Smooth muscle cell (in vitro differentiated cells): ENCODE measurements at regions not wholly inside any gene's neighbourhood (a gene's known extent, or its start where the extent isn't known, plus 50 kb on each side); places are given as distances from the start of the nearest gene placed in this dataset.

Experiments used
- DNase-seq: peaks from one replicate; lab custom pipeline; 2025; ENCODE audit not compliant: unreplicated experiment; lab: John Stamatoyannopoulos, UW
- H2AFZ ChIP-seq: fragments of 200-600 bp; sonication (generic); 2 replicates; pipeline ENCODE4 v1.6.0; 2016; ENCODE audit warnings: antibody characterized with exemption, low read depth, mild to moderate bottlenecking
- H3F3A ChIP-seq: fragments of 200-600 bp; sonication (generic); 2 replicates; pipeline ENCODE4 v1.6.0; 2017; ENCODE audit warnings: antibody characterized with exemption, low read depth
- H3K27ac ChIP-seq: fragments of 200-600 bp; sonication (generic); 2 replicates; pipeline ENCODE4 v1.5.1; 2016; ENCODE audit warnings: low read depth, mild to moderate bottlenecking
- H3K27me3 ChIP-seq: fragments of 200-600 bp; sonication (generic); 2 replicates; pipeline ENCODE4 v1.6.1; 2016; ENCODE audit warnings: low read depth, mild to moderate bottlenecking
- H3K36me3 ChIP-seq: fragments of 200-600 bp; sonication (generic); 2 replicates; pipeline ENCODE4 v1.5.1; 2016; ENCODE audit warnings: low read depth
- H3K4me1 ChIP-seq: fragments of 200-600 bp; sonication (generic); 2 replicates; pipeline ENCODE4 v1.5.1; 2016; ENCODE audit warnings: low read depth
- H3K4me2 ChIP-seq: fragments of 200-600 bp; sonication (generic); 2 replicates; pipeline ENCODE4 v1.6.0; 2016; ENCODE audit warnings: mild to moderate bottlenecking
- H3K4me3 ChIP-seq: fragments of 200-600 bp; sonication (generic); 2 replicates; pipeline ENCODE4 v1.5.1; 2016; ENCODE audit warnings: mild to moderate bottlenecking
- H3K79me2 ChIP-seq: fragments of 200-600 bp; sonication (generic); 2 replicates; pipeline ENCODE4 v1.6.0; 2016; ENCODE audit warnings: low read depth, mild to moderate bottlenecking
- H3K9ac ChIP-seq: fragments of 200-600 bp; sonication (generic); 2 replicates; pipeline ENCODE4 v1.6.0; 2016; ENCODE audit warnings: low read depth
- H3K9me3 ChIP-seq: fragments of 200-600 bp; sonication (generic); replicated peaks from 2 replicates; pipeline ENCODE4 v1.5.1; 2016; ENCODE audit warnings: low read depth
- H4K20me1 ChIP-seq: fragments of 200-600 bp; sonication (generic); 2 replicates; pipeline ENCODE4 v1.6.0; 2016; ENCODE audit warnings: low read depth
- WGBS: methylation state at CpG from one replicate; pipeline ENCODE4 v1.1.7; 2016; ENCODE audit warnings: low lambda C conversion rate; 5-methylcytosine and 5-hydroxymethylcytosine counted together
- TF ChIP-seq, protein P1 (sequence below): fragments of 200-600 bp; sonication (generic); IDR thresholded peaks from 2 replicates; pipeline ENCODE4 v1.5.1; 2017; ENCODE audit warnings: borderline replicate concordance, mild to moderate bottlenecking, antibody characterized with exemption; ENCODE audit not compliant: insufficient read depth, poor library complexity, severe bottlenecking

DNA sequence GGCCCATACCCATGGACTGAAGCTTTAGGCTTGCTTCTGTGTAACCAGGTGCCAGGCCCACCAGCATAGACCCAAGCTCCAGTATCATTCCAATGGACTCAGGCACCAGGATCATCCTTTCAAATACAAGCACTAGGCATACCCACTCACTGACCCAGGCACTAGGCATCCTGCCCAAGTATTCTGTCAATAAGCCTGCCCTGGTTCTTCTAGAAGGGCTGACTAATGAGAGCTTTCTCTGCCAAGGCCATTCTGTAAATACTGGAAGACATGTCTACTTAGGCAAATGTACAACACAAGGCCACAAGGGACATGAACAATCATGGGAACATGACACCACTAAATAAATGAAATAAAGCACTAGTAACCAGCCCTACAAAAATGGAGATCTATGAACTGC, 352.2 kb downstream of the FSCB start:
- Histone ChIP-seq H3K27me3 (no peaks in the 10 kb centered on the region), H3F3A (no peaks in the 10 kb centered on the region), H3K4me1 (no peaks in the 10 kb centered on the region), H3K27ac (no peak overlapping the region), H3K4me2 (no peak overlapping the region), H3K79me2 (no peaks in the 10 kb centered on the region), H2AFZ (no peak overlapping the region), H3K9me3 (no peaks in the 10 kb centered on the region), H3K9ac (no peak overlapping the region), H3K4me3 (no peak overlapping the region), H3K36me3 (no peaks in the 10 kb centered on the region), H4K20me1 (no peaks in the 10 kb centered on the region)
- TF ChIP-seq, protein P1, sequence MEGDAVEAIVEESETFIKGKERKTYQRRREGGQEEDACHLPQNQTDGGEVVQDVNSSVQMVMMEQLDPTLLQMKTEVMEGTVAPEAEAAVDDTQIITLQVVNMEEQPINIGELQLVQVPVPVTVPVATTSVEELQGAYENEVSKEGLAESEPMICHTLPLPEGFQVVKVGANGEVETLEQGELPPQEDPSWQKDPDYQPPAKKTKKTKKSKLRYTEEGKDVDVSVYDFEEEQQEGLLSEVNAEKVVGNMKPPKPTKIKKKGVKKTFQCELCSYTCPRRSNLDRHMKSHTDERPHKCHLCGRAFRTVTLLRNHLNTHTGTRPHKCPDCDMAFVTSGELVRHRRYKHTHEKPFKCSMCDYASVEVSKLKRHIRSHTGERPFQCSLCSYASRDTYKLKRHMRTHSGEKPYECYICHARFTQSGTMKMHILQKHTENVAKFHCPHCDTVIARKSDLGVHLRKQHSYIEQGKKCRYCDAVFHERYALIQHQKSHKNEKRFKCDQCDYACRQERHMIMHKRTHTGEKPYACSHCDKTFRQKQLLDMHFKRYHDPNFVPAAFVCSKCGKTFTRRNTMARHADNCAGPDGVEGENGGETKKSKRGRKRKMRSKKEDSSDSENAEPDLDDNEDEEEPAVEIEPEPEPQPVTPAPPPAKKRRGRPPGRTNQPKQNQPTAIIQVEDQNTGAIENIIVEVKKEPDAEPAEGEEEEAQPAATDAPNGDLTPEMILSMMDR = no peak
- no peak for DNase-seq

DNA sequence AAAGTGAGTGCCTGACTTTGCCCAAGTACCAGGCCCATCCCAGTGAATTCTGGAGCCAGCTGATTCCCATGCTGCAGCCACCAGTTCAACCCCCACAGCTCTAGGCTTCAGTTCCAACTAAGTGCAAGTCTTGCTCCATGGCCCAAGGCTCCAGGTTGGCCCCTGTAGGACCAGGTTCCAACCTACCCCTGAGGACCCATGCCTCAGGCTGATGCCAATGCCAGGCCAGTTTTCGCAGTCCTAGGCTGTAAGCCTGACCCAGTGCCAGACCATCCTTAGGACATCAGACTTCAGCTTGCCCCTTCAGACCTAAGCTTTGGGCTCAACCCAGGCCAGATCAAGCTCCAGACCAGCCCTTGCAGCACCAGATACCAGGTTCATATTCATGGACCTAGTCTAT, 352.6 kb downstream of the FSCB start:
- no peaks in the 10 kb centered on the region for H3K4me1 ChIP-seq
- H3F3A ChIP-seq = no peaks in the 10 kb centered on the region
- H3K36me3 ChIP-seq = no peaks in the 10 kb centered on the region
- no peak for DNase-seq
- no peak overlapping the region for H3K27ac ChIP-seq
- WGBS = 95% methylated on average over 1 of the region's 1 CpG
- no peaks in the 10 kb centered on the region for H3K27me3 ChIP-seq
- no peaks in the 10 kb centered on the region for H3K9me3 ChIP-seq
- TF ChIP-seq, protein P1 = no peak
- no peak overlapping the region for H3K4me2 ChIP-seq
- no peak overlapping the region for H3K4me3 ChIP-seq
- H3K79me2 ChIP-seq = no peaks in the 10 kb centered on the region
- no peaks in the 10 kb centered on the region for H4K20me1 ChIP-seq
- no peak overlapping the region for H3K9ac ChIP-seq
- no peak overlapping the region for H2AFZ ChIP-seq

DNA sequence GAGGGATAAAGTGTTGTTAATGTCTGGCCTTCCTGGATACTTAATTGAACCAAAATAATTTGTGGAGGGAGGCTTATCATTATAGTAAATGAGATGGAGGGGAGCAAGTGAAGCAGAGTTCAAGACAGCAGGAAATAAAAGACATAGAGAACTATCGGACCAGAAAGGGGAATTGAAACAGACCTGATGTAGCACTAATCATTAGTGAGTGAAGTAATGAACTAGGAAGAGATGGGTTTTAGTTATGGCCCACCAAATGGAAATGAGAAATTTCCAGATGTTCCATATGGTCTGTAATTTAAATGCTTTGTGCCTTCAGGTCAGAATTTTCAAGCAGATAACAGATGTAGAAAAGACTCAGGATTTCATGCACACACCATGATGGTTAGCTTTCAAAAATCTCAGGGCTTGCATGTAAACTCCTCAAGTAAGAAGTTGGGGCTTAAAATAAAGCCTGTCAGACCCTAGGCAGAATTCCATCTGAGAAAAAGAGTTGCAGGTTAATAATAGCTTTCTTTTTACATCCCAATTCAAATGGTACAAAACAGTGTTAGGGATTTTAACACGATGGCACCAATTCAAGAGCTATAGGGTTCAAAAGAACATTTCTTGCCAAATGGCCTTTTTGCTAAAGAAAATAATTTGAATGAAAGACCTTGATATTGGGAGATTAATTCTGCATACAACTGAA, 355.8 kb downstream of the FSCB start:
- Histone ChIP-seq H3K9ac (no peak overlapping the region), H2AFZ (peak overlapping the region; percentile 73), H4K20me1 (no peaks in the 10 kb centered on the region), H3K4me1 (no peaks in the 10 kb centered on the region), H3K4me3 (no peak overlapping the region), H3K36me3 (no peaks in the 10 kb centered on the region), H3F3A (no peaks in the 10 kb centered on the region), H3K4me2 (no peak overlapping the region), H3K9me3 (no peaks in the 10 kb centered on the region), H3K27ac (no peak overlapping the region), H3K27me3 (no peaks in the 10 kb centered on the region), H3K79me2 (no peaks in the 10 kb centered on the region)
- no peak for DNase-seq
- TF ChIP-seq, protein P1 = no peak
- 94% methylated on average over 2 of the region's 2 CpGs for WGBS

DNA sequence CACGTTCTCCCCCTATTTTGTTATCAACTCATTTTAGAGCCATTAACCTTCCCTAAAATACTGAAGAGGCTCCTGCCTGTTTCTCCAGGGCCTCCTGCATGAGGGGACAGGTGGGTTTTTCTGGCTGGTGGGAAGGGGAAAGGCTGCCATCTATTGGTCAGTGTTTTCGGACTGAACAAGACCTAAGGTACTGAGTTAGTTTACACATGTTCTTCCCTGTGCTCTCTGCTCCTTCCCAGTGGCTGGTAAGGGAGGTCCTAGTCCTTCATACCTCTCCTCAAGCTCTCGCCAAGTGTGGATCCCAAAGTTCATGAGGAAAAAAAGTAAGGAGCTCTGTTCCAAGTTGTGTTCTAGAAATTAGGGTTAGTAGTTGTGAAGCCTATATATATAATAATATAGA, 357.5 kb downstream of the FSCB start:
- Histone ChIP-seq H4K20me1 (no peaks in the 10 kb centered on the region), H3K4me2 (no peak overlapping the region), H3K9me3 (no peaks in the 10 kb centered on the region), H3K4me3 (no peak overlapping the region), H3K4me1 (no peaks in the 10 kb centered on the region), H3K27me3 (no peaks in the 10 kb centered on the region), H3K79me2 (no peaks in the 10 kb centered on the region), H3K36me3 (no peaks in the 10 kb centered on the region), H3F3A (no peaks in the 10 kb centered on the region), H3K9ac (no peak overlapping the region), H2AFZ (no peak overlapping the region), H3K27ac (no peak overlapping the region)
- TF ChIP-seq, protein P1 = peak; percentile 24
- no peak for DNase-seq
- 33% methylated on average over 3 of the region's 3 CpGs for WGBS
